GM18526 (cell line): ENCODE measurements at regions not wholly inside any gene's neighbourhood (a gene's known extent, or its start where the extent isn't known, plus 50 kb on each side); places are given as distances from the start of the nearest gene placed in this dataset.

Source experiments
- POLR2A ChIP-seq: IDR thresholded peaks from 3 replicates; pipeline ENCODE4 v1.6.1; 2011; ENCODE audit not compliant: insufficient read length; ENCODE audit errors: extremely low read depth

DNA sequence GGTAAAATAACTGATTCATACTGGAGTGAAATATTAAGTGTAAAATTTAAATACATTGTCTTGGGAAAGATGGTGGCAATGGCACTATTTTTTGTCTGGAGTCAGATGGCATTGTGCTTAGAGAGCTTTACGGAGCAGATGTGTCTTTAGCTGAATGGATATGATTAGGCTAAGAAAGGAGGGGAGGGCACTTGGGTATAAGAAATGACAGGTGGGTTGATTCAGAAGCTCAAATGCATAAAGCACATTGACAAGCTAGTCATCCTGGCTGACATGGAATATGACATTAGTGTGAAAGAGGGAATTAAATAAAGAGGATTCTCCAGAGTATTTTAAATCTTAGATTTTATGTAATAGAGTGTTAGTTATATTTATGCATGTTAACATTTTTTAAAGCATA is 570.1 kb upstream of the CBLB start:
- no peak for TF ChIP-seq POLR2A

DNA sequence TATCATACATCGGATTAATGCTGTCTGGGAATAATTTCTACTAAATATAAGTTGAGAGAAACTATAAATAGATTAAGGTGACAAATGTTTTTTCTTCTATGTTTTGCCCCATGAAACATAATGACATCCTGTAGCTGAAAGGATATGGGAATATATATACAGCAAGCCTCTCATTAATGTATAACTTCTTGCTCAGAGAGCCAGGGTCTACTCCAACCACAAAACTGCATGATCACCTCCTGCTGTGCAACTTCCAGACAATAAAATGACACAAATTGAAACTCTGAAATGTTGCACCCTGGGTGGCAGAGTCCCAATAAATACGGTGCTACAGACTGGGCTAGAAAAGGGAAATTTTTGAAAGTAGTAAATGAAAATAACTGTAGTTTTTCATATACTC is 571.9 kb upstream of the CBLB start:
- no peak for TF ChIP-seq POLR2A

DNA sequence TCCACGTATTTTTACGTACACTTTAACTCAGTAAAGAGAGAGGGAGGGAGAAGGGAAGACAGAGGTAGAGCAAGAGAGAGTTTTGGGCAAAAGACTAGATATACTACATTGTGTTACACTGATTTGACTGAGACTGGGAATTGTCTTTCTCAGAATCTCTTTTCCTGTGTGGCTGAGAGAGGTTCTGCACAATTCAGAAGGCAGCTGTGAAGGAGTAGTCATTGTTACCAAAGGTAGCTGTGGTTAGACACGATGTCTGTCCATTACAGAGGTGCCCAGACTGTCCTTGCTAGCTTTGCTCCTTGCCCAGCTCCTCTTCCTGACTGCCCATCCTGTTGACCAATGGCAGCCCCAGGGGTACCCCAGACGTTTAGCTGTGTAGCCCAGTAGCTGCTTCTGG is 577.5 kb upstream of the CBLB start:
- TF ChIP-seq POLR2A, result no peak

DNA sequence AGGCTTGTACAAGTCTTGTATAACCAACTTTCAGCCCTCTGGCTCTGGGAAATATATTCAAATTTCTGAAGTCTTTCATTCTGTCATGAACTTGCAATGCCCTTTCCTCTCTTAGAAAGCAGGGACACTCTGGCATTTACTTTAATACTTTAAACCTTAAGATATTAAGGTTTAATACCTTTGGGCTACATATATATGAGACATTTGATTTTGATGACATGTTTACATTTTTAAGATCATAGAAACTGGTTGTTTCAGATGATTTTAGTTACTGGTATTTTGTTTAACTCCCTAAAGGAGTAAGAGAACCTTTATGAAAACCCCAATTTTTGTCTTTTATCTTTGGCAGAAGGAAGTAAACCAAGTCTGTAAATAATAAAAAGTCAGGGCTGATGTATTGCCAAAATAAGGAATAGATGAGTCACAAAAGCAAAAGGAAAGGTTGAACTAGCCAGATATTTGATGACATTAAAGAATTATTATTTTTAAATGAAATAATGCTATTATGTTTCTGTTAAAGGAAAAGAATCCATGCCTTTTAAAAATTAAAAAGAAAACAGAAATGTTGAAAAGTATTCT is 579.0 kb upstream of the CBLB start:
- TF ChIP-seq POLR2A, result no peak

DNA sequence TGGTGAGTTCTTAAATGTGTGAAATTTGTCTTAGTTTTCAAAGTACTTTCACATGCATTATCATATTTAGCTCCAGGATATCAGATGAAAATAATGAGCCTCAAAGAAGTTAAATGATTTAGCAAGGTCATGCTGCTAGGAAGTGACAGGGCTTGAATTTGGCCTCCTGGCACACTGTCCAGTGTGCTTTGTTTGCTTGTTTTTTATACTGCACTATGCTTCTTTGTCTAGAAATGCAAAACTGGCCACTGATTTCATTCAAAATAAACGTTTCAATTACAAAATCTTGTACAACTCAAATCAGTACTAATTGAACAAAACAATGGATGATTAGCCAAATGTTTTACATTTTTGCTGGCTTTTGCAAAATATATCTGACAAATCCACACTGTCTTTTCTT is 583.3 kb upstream of the CBLB start:
- TF ChIP-seq POLR2A, result no peak

DNA sequence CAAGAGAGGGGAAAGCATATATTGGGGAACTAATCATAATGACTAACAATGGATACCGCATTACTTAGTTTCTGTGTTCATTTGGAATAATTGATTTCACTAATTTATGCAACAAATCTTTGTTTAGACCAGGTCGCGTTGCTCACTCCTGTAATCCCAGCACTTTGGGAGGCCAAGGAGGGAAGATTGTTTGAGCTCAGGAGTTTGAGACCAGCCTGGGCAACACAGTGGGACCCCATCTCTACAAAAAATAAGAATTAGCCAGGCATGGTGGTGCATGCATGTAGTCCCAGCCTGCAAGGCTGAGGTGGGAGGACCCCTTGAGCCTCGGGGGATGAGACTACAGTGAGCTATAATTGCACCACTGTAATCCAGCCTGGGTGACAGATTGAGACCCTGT is 585.7 kb upstream of the CBLB start:
- TF ChIP-seq POLR2A, result no peak

DNA sequence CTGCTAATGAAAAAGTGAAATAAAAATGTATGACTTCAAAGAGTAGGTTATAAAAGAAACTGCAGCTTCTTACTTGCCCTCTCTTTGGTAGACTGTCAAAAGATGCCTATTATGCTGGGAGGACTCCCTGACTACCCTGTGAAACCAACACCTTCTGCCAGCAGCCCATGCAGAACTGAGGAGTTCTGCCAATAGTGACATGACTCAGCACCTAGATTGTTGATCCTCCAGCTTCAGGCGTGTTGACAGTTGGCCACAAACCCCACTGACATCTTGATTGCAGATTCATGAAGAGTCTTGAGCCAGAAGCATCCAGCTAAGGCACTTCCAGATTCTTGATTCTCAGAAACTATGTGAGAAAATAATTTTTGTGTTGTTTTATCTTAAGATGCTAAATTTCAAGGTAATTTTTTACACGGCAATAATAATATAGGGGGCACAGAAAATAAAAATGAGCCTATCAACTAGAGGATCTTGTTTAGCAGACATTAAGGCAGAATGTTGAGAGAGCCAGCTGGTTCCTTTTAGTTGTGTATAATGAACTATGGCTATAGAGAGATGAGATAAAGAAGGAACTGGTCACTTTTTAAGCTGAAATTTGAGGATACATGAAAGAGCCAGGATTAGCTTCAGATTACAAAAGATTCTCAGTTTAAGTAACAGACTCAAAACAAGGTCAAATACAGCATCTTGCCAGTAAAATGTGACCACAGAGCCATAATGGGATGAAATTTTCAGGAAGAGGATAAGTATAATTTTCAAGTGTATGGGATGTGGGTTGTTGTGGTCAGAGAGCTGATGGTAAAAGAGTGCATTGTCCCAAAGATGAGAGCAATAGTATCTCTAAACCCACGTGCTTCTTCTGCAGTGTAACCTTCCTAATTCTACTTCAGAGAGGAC is 588.7 kb upstream of the CBLB start:
- TF ChIP-seq POLR2A, result no peak

DNA sequence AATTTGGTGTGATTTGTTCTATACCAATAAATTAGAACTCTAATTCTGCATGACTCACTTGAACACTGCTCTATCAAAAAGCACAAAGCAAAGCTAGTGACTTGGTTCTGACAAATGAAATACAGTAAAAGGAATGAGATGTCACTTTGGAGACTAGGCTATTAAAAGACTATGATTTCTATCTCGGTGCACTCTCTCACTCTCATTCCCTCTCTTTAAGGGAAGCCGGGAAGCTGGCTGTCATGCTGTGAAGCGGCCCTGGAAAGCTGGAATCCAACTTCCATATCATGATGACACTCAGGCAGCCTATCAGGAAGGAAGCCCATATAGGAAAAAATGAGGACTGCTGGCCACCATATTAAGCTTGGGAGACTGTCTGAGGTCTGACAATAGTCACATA is 590.1 kb upstream of the CBLB start:
- TF ChIP-seq POLR2A, result no peak

DNA sequence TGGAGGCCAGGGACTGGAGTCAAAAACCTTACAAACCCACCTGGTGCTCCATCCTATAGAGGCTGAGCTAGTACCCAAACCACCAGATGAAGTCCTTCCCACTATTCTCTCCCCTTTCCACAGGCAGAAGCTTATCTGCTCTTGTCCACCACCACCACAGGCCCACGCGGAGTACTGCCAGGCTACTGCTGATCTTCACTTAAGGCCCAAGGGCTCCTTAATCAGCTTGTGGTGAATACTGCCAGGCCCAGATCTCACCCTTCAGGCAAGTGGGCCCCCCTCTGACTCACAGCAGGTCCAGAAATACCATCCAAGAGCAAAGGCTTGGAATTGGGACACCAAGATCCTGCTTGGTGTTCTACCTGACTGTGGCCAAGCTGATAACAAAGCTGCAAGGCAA is 598.1 kb upstream of the CBLB start:
- no peak for TF ChIP-seq POLR2A

DNA sequence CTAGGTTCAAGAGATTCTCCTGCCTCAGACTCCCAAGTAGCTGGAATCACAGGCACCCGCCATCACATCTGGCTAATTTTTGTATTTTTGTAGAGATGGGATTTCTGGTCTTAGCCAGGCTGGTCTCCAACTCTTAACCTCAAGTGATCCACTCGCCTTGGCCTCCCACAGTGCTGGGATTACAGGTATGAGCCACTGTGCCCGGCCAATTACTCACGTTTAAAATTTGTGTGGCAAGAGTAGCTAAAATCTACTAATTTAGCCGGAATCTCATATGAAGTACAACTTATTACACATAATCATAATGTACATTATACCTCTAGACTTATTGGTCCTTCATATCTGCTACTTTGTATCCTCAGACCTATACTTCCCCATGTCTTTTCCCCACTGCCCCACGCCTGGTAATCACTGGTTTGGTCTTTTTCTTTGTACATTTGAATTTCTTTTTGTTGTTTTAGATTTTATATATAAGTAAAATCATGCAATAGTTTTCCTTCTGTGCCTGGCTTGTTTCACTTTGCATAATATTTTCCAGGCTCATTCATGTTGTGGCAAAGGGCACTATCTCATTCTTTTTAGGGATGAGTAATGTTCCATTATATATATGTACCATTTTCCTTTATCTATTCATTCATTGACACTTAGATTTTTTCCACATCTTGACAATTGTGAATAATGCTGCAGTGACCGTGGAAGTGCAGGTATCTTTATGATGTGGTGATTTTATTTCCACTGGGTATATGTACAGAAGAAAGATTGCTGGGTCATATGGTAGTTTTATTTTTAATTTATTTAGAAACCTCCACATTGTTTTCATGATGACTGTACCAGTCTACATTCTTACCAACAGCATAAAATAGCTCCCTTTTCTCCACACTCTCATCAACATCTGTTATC is 605.0 kb upstream of the CBLB start:
- TF ChIP-seq POLR2A, result no peak

DNA sequence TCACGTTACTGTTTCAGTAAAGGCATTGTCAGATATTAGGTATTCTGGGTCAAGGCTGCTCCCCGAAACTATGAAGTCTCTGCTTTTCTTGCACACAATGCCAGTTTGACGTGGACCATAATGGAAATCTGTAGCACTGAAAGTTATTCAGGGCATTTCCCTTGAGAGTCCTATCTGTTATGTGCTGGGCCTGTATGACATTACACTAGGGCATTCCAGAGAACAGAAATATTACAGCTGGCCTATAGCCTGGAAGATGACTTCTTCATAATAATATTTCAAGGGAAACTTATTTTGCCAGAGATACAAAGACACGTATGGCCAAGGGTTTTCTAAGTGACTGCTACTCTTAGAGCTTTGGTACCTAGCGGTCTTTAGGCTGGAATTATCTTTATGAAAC is 613.6 kb upstream of the CBLB start:
- TF ChIP-seq POLR2A, result no peak

DNA sequence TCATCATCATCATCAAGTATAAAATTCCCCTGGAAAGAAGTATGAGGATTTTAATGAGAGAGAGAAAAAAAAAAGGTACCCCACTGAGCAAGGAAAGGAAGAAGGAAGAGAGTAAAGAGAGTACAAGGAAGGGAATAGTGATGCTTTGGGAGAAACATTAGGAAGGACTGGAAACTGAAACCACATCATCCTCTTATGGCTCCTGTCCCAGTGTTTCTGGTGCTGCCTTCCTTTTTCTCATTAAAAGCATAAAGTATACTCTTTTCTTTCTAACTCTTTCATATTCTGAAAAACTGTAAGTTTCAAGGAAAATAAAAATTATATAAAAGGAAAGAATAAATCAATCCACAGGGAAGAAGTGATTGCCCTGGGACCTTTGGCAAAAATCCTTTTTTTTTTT is 616.4 kb upstream of the CBLB start:
- TF ChIP-seq POLR2A, result no peak

DNA sequence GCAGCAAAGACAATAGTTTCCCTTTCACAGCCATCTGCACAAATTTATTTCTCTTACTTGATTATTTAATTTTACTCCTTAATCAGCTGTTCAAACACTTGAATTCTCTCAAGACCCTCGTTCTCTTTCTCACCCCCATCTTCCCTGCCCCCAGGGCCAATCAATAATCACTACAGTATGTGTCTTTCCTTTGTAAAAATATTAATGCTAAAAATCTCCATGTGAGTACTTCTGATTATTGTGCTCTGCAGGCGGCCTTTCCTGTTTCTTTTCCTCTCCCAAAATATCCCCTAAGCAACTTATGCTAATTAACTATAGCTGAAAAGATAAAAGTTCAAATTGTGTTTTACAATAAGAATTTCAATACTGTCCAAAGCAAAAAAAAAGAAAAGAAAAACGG is 617.0 kb upstream of the CBLB start:
- no peak for TF ChIP-seq POLR2A

DNA sequence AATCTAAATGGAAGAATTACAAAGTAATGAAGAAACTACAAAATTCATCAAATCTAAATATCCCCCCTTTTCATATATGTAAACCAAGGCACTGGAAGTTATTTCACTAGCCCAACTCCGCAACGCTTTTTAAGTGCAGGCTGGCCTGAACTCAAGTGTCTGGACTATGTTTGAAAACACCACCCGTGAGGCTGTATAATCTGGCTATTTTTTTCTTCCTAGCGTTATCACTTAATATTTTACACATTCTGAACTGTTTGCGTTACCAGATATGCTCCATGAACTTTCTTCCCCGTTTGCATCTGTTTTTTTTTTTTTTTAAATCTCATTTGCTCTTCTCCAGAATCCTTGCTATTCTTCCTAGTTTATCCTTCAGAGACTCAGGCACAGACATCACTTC is 619.5 kb upstream of the CBLB start:
- TF ChIP-seq POLR2A, result no peak

DNA sequence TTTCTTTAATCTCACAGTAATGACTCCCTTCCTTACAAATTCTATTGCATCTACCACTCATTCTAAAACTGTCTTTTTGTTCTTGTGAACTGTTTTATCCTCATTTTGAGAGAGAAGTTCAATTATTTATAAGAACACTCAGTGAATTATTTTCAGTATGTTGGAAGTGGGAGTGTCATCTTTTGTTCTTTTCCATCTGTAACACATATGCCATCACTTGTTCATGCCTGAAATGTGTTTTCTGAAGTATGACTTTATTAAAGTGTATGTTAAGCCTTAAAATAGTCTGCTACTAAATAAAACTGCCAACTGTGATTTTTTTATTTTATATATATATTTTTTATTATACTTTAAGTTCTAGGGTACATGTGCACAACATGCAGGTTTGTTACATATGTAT is 623.0 kb upstream of the CBLB start:
- no peak for TF ChIP-seq POLR2A
